Naive thymus-derived CD4-positive, alpha-beta T cell (primary cell): ENCODE measurements at regions not wholly inside any gene's neighbourhood (a gene's known extent, or its start where the extent isn't known, plus 50 kb on each side); places are given as distances from the start of the nearest gene placed in this dataset.

Experiments used
- ATAC-seq: fragments of 150-1000 bp; cut with Tn5 transposase; 2 replicates; pipeline ENCODE4 v1.10.0; 2021; ENCODE audit warnings: mild to moderate bottlenecking, moderate library complexity
- CTCF ChIA-PET: fragments of 350-600 bp; sonication (Branson Sonifier 250); formaldehyde crosslinking; loops from one replicate; lab custom pipeline; 2021; ENCODE audit warnings: antibody characterized with exemption; lab: Charles Lee
- POLR2A ChIA-PET: fragments of 350-600 bp; sonication (Branson Sonifier 250); formaldehyde crosslinking; loops from one replicate; lab custom pipeline; 2021; ENCODE audit warnings: antibody characterized with exemption, inconsistent platforms; lab: Charles Lee
- DNase-seq, 9 donors: peaks; one replicate each; pipeline versions ENCODE4 v3.0.0 to v3.0.0-alpha.2; 2020 to 2022; ENCODE audit warnings: mixed read lengths in 1 of 9
- H3K27ac ChIP-seq: one replicate; pipeline ENCODE4 v1.7.0; 2013; ENCODE audit warnings: mild to moderate bottlenecking, low read depth, low read length, moderate library complexity
- H3K27me3 ChIP-seq, 2 donors: one replicate each; pipeline ENCODE4 v1.7.0; 2013; ENCODE audit warnings: low read length in 2 of 2, mild to moderate bottlenecking in 2 of 2, moderate library complexity in 2 of 2; ENCODE audit not compliant: control insufficient read depth in 2 of 2, insufficient read depth in 2 of 2
- H3K36me3 ChIP-seq, 3 experiments: 1 replicate in 2 of 3; 2 replicates in 1 of 3; pipeline ENCODE4 v1.7.0; 2013; ENCODE audit warnings: low read length in 3 of 3, mild to moderate bottlenecking in 3 of 3, moderate library complexity in 1 of 3; ENCODE audit not compliant: insufficient read depth in 3 of 3, control insufficient read depth in 2 of 3
- H3K4me1 ChIP-seq, 2 donors: one replicate each; pipeline ENCODE4 v1.7.0; 2013; ENCODE audit warnings: low read length in 2 of 2, mild to moderate bottlenecking in 2 of 2, moderate library complexity in 1 of 2; ENCODE audit not compliant: control insufficient read depth in 2 of 2, insufficient read depth in 2 of 2
- H3K4me3 ChIP-seq: 2 replicates; pipeline ENCODE4 v1.7.0; 2013; ENCODE audit warnings: mild to moderate bottlenecking, low read length
- H3K9me3 ChIP-seq, 3 experiments: 1 replicate in 2 of 3; 2 replicates in 1 of 3; pipeline ENCODE4 v1.7.0; 2013; ENCODE audit warnings: low read length in 3 of 3; ENCODE audit not compliant: control insufficient read depth in 2 of 3
- H3K27ac Mint-ChIP-seq, 9 donors: one replicate each; pipeline ENCODE4 v1.8.0; 2020 to 2022; ENCODE audit warnings: mixed read lengths in 9 of 9, mild to moderate bottlenecking in 8 of 9, moderate library complexity in 5 of 9, inconsistent platforms in 2 of 9
- H3K27me3 Mint-ChIP-seq, 5 donors: one replicate each; pipeline ENCODE4 v1.8.0; 2021 to 2022; ENCODE audit warnings: mixed read lengths in 5 of 5, mild to moderate bottlenecking in 1 of 5
- H3K36me3 Mint-ChIP-seq, 5 donors: one replicate each; pipeline ENCODE4 v1.8.0; 2020 to 2022; ENCODE audit warnings: mixed read lengths in 5 of 5, mild to moderate bottlenecking in 3 of 5, inconsistent platforms in 1 of 5
- H3K4me1 Mint-ChIP-seq, 7 donors: one replicate each; pipeline ENCODE4 v1.8.0; 2020 to 2022; ENCODE audit warnings: mixed read lengths in 7 of 7, mild to moderate bottlenecking in 3 of 7, inconsistent platforms in 1 of 7
- H3K4me3 Mint-ChIP-seq, 10 donors: one replicate each; pipeline ENCODE4 v1.8.0; 2020 to 2022; ENCODE audit warnings: mild to moderate bottlenecking in 10 of 10, mixed read lengths in 10 of 10, moderate library complexity in 6 of 10, inconsistent platforms in 2 of 10
- H3K9me3 Mint-ChIP-seq, 11 donors: one replicate each; pipeline ENCODE4 v1.8.0; 2020 to 2022; ENCODE audit warnings: mixed read lengths in 11 of 11, mild to moderate bottlenecking in 4 of 11, inconsistent platforms in 1 of 11, moderate library complexity in 1 of 11
- intact Hi-C, 2 donors: fragments of 100-400 bp; cut with micrococcal nuclease; formaldehyde crosslinking; loops; one replicate each; pipeline ENCODE4 v1.15.1; 2023

DNA sequence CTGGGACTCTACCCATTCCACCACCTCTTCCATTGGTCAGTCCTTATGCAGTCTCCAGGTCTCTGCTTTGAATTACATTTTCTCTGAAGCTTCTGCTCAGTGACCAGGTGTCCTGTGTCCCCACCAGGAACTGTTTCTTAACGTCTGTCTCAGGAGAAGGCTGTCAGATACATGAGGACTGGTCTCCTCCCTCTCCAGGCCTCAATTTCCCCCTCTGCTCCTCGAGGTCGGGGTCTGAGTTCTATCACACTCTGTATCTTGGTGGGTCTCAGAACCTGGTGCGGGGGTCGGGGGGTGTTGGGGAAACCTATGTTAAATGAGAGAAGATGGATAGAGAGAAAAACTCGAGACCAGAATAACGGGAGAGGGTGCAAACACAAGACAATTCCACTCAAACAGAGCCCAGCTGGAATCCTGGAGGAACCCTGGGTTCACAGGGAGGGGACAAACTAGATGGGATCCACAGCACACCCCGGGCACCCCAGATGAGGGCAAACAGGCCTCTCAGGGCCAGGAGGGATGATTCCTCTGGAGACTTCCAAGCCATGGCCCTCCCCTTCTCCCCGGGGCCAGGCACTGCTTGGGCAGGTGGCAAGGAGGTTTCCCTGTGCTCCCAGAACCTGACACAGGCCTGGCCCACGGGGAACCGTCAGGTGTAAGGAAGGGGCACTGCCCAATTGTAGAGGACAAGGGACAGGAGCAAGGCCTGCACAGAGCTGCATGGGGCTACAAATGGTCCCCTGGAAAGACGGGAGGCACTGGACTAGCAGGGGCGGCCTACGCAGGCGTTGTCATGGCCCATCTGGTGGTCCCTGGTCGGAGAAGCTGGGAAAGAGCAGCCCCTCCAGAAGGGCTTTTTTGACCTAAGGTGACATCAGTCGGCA is 313.2 kb upstream of the DIO3 start:
- no peaks in the 10 kb centered on the region for H3K4me1 ChIP-seq
- ChIA-PET CTCF (no interaction called here), POLR2A (no interaction called here)
- Mint-ChIP-seq H3K9me3 (peaks cover 0 to 4% (median 0%) of the 10 kb centered on the region in 11 donors), H3K27ac (no peak overlapping the region), H3K4me3 (no peak overlapping the region), H3K36me3 (no peaks in the 10 kb centered on the region), H3K27me3 (peaks cover 0 to 47% (median 29%) of the 10 kb centered on the region in 5 donors), H3K4me1 (peaks cover 0 to 16% (median 8%) of the 10 kb centered on the region in 7 donors)
- H3K36me3 ChIP-seq: no peaks in the 10 kb centered on the region
- no peak overlapping the region for H3K4me3 ChIP-seq
- H3K27ac ChIP-seq: no peak overlapping the region
- no peaks in the 10 kb centered on the region for H3K9me3 ChIP-seq
- DNase-seq: no peak
- H3K27me3 ChIP-seq: no peaks in the 10 kb centered on the region
- ATAC-seq: no peak
- intact Hi-C loops: no loop called here

DNA sequence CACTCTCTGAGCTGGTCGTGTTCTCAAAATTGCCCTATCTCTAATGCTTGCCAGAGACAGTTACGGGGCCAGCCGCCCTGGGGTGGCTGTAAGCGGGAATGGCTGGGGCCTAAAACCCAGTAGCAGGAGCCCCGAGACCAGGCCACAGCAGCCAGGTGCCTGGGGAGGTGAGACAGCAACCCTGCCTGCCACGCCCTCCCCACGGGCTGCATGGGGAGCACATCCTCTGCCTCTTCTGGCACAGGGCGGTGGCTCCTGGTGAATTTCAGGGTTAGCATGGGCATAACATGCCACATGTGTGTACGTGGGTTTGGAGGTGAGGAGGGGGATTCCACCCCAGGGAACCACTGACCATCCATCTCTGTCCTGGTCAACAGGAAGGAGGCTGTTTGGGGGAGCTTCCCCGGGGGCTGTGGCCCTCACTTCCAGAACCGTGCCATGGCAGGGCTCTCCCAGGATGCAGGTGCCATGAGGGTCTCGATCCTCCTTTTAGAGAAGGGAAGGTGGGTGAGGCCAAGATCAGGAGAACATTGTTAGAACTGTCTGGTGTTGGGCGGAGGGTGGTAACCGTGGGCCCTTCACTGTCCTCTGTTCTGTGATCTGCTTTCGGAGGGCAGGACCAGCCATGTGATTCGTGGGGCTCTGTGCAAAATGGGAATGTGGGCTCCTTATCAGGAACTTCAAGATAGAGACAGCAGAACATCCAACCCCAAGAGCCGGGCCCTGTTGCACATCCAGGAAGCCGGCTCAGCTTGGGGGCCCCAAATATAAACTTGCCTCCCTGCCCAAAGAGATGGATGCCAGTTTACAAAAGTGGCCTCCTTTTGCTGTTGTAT is 312.2 kb upstream of the DIO3 start:
- DNase-seq (no peak), ATAC-seq (no peak)
- intact Hi-C loops: no loop called here
- Histone ChIP-seq H3K4me3 (no peak overlapping the region), H3K4me1 (no peaks in the 10 kb centered on the region), H3K27ac (no peak overlapping the region), H3K27me3 (no peaks in the 10 kb centered on the region), H3K9me3 (no peaks in the 10 kb centered on the region), H3K36me3 (no peaks in the 10 kb centered on the region)
- Mint-ChIP-seq H3K27me3 (peaks cover 0 to 44% (median 25%) of the 10 kb centered on the region in 5 donors), H3K4me1 (peaks cover 0 to 16% (median 8%) of the 10 kb centered on the region in 7 donors), H3K27ac (no peak overlapping the region), H3K4me3 (no peak overlapping the region), H3K9me3 (peaks cover 0 to 4% (median 0%) of the 10 kb centered on the region in 11 donors), H3K36me3 (no peaks in the 10 kb centered on the region)
- POLR2A ChIA-PET: no interaction called here
- CTCF ChIA-PET: no interaction called here

DNA sequence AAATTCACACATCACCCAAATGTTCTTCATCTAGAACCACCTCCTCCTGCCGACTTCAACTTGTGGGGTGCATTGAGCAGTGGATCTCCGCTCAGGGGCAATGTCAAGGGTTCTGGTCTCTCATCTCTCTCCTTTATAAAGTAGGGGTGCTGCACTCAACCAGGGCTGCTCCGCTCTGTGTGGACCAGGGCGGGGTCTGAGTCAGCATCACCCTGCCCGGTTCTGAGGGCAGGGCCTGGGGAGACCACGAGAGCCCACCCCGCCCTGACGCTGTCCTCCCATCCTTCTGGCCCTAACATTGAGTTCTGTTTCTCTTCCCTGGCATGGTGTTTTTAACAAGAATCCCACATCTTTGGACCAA is 311.6 kb upstream of the DIO3 start:
- no peak overlapping the region for H3K4me3 ChIP-seq
- CTCF ChIA-PET: no interaction called here
- ATAC-seq: no peak
- no peak overlapping the region for H3K27ac Mint-ChIP-seq
- no peaks in the 10 kb centered on the region for H3K36me3 Mint-ChIP-seq
- H3K4me1 ChIP-seq: no peaks in the 10 kb centered on the region
- POLR2A ChIA-PET: no interaction called here
- H3K4me1 Mint-ChIP-seq: peaks cover 0 to 16% (median 8%) of the 10 kb centered on the region in 7 donors
- no peak for DNase-seq
- H3K9me3 ChIP-seq: no peaks in the 10 kb centered on the region
- H3K4me3 Mint-ChIP-seq: no peak overlapping the region
- H3K27me3 ChIP-seq: no peaks in the 10 kb centered on the region
- no peak overlapping the region for H3K27ac ChIP-seq
- H3K9me3 Mint-ChIP-seq: peaks cover 0 to 4% (median 0%) of the 10 kb centered on the region in 11 donors
- intact Hi-C loops: no loop called here
- no peaks in the 10 kb centered on the region for H3K36me3 ChIP-seq
- H3K27me3 Mint-ChIP-seq: peaks cover 0 to 50% (median 28%) of the 10 kb centered on the region in 5 donors

DNA sequence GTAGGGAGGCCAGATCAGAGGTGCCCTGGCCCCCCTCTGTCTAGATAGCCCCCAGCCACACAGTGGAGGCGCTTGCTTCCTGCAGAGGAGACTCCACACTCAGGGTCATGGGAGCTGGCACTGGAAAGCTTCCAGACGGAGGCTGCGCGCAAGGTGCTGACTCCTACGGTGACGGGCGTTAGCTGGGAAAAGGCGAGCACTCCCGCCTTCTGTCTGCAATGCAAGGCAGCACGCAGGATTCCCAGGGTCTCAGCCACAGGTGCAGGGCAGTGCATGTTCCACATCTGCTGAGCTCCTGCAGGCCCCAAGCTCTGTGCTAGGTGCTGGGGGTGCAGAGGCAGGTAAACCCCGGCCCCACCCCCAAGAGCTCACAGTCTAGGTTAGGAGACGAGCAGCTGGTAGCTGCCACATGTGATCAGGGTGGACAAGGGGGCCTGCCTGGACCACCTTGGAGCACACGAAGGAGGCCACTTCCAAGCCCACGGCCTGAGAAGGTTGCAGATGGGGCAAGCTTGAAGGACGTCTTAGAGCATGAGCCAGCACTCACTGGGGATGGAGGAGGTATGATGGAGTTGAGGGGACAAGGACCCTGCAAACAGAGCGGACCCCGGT is 310.9 kb upstream of the DIO3 start:
- Mint-ChIP-seq H3K4me1 (peaks cover 0 to 16% (median 8%) of the 10 kb centered on the region in 7 donors), H3K27ac (no peak overlapping the region), H3K9me3 (peaks cover 0 to 4% (median 0%) of the 10 kb centered on the region in 11 donors), H3K27me3 (peaks cover 0 to 50% (median 28%) of the 10 kb centered on the region in 5 donors), H3K4me3 (no peak overlapping the region), H3K36me3 (no peaks in the 10 kb centered on the region)
- intact Hi-C loops: no loop called here
- POLR2A ChIA-PET: no interaction called here
- H3K27ac ChIP-seq: no peak overlapping the region
- H3K27me3 ChIP-seq: no peaks in the 10 kb centered on the region
- no peaks in the 10 kb centered on the region for H3K9me3 ChIP-seq
- no peaks in the 10 kb centered on the region for H3K36me3 ChIP-seq
- no peaks in the 10 kb centered on the region for H3K4me1 ChIP-seq
- H3K4me3 ChIP-seq: no peak overlapping the region
- CTCF ChIA-PET: no interaction called here
- no peak for DNase-seq
- ATAC-seq: no peak

DNA sequence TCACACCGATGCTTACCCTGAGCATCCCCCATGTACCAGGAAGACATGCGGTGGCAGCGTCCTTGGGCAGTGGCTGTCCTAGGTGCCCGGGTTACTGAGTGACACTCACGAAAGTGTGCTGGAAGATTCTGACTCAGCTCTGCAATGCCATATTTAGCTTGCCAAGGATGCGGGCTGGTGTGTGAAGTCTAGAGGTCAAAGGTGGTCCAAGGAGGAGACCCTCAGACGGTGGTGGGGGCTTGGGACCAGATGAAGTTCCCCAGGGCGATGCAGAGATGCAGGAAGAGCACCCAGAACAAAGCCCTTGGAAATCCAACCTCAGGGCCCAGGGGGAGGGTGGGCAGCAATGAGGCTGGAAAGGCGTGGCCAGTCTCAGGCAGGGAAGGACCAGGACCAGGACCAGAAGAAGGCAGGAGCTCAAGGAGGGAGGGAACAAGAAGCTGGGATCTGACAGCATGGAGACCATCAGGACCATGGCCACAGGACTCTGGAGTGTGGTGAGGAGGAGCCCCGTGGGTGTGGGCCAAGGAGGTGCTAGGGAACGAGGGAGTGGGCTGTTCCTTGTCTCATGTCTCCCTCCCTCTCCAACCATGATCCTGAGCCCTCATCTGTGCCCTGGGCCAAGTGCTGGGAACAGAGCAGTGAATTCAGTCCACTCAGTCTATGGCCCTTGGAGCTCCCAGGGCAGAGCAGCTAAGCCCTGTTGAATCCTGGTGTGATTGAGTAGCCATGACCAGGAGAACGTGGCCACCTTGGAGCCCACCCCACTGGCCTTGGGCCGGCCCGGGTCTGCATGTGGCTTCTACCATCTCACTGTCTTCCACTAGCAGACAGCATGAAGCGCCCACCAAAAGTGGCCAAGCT is 310.1 kb upstream of the DIO3 start:
- Histone ChIP-seq H3K27me3 (no peaks in the 10 kb centered on the region), H3K4me3 (no peak overlapping the region), H3K4me1 (no peaks in the 10 kb centered on the region), H3K9me3 (no peaks in the 10 kb centered on the region), H3K36me3 (no peaks in the 10 kb centered on the region), H3K27ac (no peak overlapping the region)
- DNase-seq (no peak), ATAC-seq (no peak)
- peak overlapping the region in 1 of 10 donors; percentile 18 for H3K4me3 Mint-ChIP-seq
- ChIA-PET CTCF (no interaction called here), POLR2A (no interaction called here)
- peaks cover 0 to 16% (median 8%) of the 10 kb centered on the region in 7 donors for H3K4me1 Mint-ChIP-seq
- H3K27ac Mint-ChIP-seq: no peak overlapping the region
- peaks cover 0 to 50% (median 32%) of the 10 kb centered on the region in 5 donors for H3K27me3 Mint-ChIP-seq
- H3K36me3 Mint-ChIP-seq: no peaks in the 10 kb centered on the region
- intact Hi-C loops: no loop called here
- H3K9me3 Mint-ChIP-seq: peaks cover 0 to 4% (median 0%) of the 10 kb centered on the region in 11 donors

DNA sequence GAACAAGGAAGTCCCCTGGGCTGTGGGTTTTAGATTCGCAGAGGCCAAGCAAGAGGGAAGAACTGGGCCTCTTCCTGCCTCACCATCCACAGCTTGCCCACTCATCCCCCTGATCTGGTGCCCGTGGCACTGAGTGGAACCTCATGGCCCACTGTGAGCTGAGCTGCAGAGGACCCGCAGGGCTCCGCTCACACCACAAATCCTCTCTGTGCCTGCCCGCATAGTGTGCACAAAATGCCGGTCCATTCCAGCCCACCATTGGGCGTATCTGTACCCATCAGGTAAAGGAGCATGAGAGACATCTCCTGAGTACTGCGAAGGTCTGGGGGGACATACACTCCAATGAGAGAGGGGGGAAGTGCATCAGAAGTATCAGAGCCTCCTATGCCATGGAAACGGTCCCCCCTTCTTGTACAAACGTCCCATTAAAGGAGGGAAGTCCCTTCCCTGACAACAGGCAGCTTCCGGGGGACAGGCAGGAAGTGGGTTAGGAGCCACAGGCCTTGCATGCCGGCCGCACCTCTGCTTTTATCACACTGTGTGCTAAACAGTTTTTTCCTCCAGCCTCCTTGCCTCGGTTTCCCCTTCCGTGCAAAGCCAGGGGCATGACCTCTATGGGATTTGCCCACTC is 309.4 kb upstream of the DIO3 start:
- no peaks in the 10 kb centered on the region for H3K9me3 ChIP-seq
- no peaks in the 10 kb centered on the region for H3K36me3 ChIP-seq
- H3K4me1 Mint-ChIP-seq: peaks cover 0 to 16% (median 8%) of the 10 kb centered on the region in 7 donors
- ATAC-seq (no peak), DNase-seq (no peak)
- POLR2A ChIA-PET: no interaction called here
- H3K9me3 Mint-ChIP-seq: peaks cover 0 to 4% (median 0%) of the 10 kb centered on the region in 11 donors
- H3K36me3 Mint-ChIP-seq: no peaks in the 10 kb centered on the region
- intact Hi-C loops: no loop called here
- H3K27ac ChIP-seq: no peak overlapping the region
- H3K4me3 Mint-ChIP-seq: no peak overlapping the region
- H3K27me3 Mint-ChIP-seq: peaks cover 0 to 50% (median 34%) of the 10 kb centered on the region in 5 donors
- no peak overlapping the region for H3K4me3 ChIP-seq
- CTCF ChIA-PET: no interaction called here
- H3K4me1 ChIP-seq: no peaks in the 10 kb centered on the region
- H3K27me3 ChIP-seq: no peaks in the 10 kb centered on the region
- H3K27ac Mint-ChIP-seq: no peak overlapping the region
